GM19467 (cell line): ENCODE measurements at regions not wholly inside any gene's neighbourhood (a gene's known extent, or its start where the extent isn't known, plus 50 kb on each side); places are given as distances from the start of the nearest gene placed in this dataset.
"Not testable (repeated sequence)": the region's sequence is repeated elsewhere in the genome, so short reads cannot be mapped to it uniquely, and the experiment has no call there.

ENCODE experiments used
- ATAC-seq: cut with Tn5 transposase; IDR thresholded peaks from one replicate; pipeline ENCODE4 v1.9.1; 2021; ENCODE audit warnings: mild to moderate bottlenecking, moderate library complexity; ENCODE audit not compliant: unreplicated experiment

GRCh38 chr6:115873901-115874300 lies 186.8 kb downstream of the FRK start:
- ATAC-seq, result no peak

DNA sequence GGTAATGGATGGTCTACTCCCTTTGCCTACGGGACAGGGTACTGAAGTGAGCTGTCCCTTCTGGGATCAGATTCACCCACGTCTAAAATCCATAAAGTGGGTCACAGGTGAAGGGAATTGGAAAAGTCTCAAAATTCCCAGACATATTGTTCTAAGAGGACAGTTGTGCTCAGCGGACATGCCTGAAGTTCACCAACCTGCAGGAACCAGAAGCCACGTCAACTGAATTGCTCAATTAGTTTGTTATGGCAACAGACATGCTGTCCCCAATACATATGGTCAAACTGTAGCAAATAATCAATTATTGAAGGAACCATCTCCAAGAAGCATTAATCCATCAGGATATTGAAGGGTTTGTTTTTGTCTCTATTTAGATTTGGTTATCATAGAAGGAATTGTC lies 190.2 kb downstream of the FRK start:
- no peak for ATAC-seq

GRCh38 chr6:115865914-115866313 lies 194.8 kb downstream of the FRK start:
- no peak for ATAC-seq

DNA sequence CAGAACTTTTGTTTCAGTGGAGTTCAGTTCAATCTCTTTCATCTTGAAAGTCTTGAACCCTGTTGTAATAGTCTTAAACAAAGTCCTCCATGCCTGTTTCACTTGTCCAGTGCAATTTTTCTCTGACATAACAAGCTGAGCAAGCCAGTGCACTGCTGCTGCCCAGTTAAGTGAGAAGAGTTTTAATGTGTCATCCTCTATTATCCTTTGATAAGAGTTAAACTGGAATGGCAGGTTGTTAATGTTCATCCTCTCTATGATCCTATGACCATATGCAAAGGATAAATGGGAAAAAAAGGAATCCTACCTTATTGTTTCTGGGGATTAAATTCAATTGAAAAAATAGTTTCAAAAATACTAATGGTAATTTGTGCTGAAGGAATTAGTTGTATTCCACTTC lies 197.5 kb downstream of the FRK start:
- no peak for ATAC-seq

DNA sequence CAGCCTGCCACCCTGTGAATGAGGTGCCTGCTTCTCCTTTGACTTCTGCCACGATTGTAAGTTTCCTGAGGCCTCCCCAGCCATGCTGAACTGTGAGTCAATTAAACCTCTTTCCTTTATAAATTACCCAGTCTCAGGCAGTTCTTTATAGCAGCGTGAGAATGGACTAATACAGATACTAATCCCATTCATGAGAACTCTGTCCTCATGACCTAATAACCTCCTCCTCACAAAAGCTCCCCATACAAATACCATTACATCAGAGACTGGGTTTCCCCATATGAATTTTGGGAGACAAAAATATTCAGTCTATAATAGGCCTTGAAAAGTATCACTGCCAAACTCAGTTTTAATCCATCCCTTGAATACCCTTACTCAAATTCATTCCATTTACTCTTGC lies 199.0 kb downstream of the FRK start:
- ATAC-seq, result not testable (repeated sequence)

DNA sequence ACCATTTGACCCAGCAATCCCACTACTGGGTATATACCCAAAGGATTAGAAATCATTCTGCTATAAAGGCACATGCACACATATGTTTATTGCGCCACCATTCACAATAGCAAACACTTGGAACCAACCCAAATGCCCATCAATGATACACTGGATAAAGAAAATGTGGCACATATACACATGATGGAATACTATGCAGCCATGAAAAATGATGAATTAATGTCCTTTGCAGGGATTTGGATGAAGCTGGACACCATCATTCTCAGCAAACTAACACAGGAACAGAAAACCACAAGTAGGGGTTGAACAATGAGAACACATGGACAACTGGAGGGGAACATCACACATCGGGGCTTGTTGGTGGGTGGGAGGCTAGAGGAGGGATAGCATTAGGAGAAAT lies 201.1 kb downstream of the FRK start:
- not testable (repeated sequence) for ATAC-seq

DNA sequence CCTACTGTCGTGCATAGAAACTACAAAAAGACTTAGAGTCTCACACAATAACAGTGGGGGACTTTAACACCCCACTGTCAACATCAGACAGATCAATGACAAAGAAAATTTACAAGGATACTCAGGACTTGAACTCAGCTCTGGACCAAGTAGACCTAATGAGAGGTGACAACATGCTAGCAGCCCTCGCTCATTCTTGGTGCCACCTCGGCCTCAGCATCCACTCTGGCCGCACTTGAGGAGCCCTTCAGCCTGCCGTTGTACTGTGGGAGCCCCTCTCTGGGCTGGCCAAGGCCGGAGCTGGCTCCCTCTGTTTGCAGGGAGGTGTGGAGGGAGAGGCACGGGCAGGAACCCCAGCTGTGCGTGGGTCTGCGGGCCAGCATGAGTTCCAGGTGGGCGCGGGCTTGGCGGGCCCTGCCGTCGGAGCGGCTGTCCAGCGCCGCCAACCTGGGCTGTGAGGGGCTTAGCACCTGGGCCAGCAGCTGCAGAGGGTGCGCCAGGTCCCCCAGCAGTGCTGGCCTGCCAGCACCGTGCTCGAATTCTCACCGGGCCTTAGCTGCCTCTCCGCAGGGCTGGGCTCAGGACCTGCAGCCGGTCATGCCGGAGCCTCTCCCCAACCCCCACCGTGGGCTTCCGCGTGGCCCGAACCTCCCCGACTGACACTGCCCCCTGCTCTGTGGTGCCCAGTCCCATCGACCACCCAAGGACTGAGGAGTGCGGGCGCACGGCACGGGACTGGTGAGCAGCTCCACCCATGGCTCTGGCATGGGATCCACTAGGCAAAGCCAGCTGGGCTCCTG lies 205.6 kb downstream of the FRK start:
- no peak for ATAC-seq

DNA sequence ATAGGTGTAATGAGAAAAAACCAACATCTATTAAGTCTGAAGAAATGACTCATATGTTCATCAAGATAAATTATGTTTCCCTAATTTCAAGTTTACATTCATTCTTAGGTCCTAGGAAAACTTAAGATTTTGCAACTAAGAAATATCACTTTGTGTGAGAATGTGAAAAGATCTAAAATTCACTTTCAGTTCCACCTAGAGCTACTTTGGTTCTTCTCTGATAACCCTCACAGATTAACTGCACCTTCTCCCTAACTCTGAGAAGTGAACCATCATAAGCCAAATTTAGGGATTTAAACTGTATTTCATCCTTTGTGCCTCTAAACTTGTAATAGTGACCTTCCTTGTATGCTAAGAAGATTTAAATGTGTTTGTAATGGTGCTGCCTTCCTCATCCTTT lies 213.0 kb downstream of the FRK start:
- no peak for ATAC-seq

DNA sequence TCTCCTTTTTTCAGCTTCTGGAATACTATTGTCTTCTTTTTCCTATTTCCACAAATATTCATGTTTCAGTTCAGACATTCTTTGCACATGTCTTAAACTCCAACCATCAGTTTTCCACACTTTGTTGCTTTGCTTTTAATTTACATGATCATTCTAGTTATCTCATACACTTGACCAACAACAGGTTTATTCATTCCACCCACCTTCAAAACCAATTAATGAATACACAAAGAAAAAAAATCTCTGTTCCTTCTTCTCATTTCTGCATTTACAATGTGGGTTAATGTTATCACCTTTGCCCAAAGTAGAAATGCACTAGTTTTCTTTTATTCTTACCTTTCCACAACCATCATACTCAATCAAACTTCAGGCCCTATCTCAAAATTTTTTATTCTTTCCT lies 216.7 kb downstream of the FRK start:
- ATAC-seq, result no peak

DNA sequence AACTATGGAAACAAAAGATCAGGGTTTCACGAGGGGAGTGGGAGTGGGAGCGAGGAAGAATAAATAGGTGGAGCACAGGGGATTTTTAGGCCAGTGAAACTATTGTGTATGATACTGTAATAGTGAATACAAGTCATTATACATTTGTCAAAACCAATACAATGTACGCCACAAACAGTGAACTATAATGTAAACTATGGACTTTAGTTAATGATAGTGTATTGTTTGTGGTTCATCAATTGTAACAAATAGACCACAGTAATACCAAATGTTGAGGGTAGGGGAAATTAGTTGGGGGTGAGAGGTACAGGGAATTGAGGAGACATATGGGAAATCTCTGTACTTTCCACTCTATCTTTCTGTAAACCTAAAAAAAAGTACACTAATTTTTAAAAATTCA lies 218.4 kb downstream of the FRK start:
- ATAC-seq, result no peak

- ATAC-seq, result no peak
Observed at GRCh38 chr6:115839583-115840181, 221.0 kb downstream of the FRK start.

GRCh38 chr6:115838763-115839401 lies 221.8 kb downstream of the FRK start:
- peak; percentile 84 for ATAC-seq

DNA sequence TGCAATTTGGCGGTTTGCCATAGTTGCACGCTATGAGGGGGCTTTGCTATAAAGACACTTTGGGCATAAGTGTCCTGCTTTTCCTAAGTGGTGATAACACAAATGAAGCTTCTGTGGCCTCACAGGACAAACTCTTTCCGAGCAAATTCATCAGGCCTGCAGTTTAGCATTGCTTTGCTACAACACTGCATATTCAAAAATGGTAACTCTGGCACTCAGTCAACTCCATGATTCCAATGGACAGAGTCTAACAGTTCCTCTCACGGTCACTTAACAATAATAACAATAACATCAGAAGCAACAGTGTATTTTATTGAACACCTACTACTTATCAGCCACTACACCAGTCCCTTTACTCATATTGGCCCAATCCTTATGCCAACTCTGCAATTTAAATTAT lies 222.5 kb downstream of the FRK start:
- ATAC-seq, result peak; percentile 8

DNA sequence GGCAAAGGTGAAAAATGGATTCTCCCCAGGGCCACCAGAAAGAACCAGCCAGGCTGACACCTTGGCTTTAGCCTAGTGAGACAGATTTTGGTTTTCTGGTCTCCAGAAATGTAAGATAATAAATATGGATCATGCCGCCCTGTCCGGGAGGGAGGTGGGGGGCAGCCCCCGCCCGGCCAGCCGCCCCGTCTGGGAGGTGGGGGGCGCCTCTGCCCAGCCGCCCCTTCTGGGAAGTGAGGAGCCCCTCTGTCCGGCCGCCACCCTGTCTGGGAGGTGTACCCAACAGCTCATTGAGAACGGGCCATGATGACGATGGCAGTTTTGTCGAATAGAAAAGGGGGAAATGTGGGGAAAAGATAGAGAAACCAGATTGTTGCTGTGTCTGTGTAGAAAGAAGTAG lies 224.3 kb downstream of the FRK start:
- not testable (repeated sequence) for ATAC-seq

DNA sequence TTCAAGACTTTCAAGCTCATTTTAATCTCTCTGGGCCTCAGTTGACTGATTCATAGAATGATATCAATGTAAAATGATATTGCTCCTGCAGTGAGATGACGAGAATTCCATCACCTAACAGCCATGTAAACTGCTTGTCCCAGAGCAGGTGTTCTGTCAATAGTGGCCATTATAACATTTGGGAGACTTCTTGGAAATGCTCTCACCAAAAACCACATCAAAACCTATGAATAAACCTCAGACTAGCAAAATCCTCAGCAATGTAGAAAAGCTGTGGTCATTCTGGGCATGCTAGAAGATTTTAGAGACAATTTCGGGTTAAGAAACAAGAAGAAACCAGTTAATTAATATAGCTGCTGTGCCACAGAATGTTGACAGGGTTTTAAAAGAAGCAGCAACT lies 225.4 kb downstream of the FRK start:
- no peak for ATAC-seq

GRCh38 chr6:115834542-115834941 lies 226.1 kb downstream of the FRK start:
- not testable (repeated sequence) for ATAC-seq

DNA sequence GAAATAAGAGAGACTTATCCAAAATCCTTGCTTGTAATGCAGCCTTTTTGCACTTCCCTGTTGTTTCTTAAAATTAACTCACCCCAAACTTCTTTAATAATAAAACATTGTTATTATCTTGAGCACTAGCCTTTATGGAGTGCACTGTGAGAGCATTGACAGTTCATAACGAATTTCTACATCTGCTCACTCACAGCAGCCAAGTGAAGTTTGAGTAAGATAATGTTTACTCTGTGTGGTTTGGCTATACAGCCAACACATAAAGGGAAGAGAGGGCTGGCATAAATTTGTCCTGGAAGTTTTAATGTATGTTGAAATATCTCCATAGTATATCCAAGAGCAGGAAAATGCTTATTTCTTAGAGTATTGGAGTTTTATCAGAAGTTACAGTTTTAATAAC lies 227.9 kb downstream of the FRK start:
- no peak for ATAC-seq

DNA sequence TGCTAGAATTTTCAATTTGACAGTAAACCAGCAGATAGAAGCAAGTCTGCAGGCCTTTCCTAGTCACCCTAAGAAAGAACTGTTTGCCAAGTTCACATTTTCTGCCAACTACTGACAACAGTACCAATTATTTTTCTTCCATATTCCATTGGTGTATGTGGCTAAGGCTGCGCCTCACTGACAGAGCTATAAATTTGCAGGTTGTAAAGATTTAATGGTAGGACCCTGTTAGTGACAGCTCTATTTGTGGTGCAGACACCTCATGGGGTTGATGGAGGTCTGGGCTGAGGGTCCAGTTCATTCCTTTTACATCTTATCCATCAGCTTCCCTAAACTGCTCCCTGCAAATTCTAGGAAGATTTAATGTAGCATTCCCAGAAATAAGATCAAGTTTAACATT lies 228.5 kb downstream of the FRK start:
- ATAC-seq, result no peak

DNA sequence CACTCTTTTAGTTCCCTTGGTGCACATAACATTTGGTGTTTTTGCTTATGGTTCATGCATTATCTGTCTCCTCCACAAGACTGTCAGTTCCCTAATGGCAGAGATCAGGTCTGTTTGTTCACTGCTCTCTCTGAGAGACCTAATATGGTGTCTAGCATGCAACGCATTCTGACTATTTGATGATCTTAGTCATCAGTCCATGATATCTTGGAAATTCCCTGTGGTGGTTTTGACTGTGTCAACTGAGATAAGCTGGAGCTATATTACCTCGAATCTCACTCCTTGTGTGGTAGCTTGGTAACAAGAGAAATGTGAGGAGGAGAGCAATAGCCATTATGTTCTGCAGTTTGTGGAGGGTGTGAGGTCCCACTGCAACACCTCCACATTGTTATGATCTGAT lies 229.8 kb downstream of the FRK start:
- no peak for ATAC-seq

DNA sequence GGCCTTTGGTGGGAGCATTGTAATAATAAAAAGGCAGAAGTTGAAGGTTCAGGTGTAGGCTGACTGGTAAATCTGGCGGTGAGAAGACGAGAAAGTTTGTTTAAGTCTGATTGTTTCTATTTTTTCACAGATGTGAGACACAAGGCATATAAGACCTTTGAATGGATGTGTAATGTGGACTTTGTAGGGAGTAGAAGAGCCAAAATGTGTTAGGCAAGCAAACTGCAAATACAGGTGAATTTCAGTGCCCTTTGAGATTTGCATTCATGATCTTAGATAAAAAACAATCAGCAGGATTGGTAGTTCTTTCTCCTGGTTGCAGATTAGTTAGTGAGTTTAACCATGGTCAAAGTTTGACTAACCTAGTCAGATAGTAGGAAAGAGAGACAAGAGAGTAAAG lies 238.9 kb downstream of the FRK start:
- ATAC-seq, result no peak

- ATAC-seq, result no peak
Observed at GRCh38 chr6:115819506-115819905, 241.2 kb downstream of the FRK start.

- no peak for ATAC-seq
Observed at GRCh38 chr6:115817161-115817560, 243.5 kb downstream of the FRK start.
